ENCODE measurements at regions not wholly inside any gene's neighbourhood (a gene's known extent, or its start where the extent isn't known, plus 50 kb on each side); places are given as distances from the start of the nearest gene placed in this dataset.
A peak's percentile ranks its signal among the peaks of the same experiment; 100 is the strongest.

DNA sequence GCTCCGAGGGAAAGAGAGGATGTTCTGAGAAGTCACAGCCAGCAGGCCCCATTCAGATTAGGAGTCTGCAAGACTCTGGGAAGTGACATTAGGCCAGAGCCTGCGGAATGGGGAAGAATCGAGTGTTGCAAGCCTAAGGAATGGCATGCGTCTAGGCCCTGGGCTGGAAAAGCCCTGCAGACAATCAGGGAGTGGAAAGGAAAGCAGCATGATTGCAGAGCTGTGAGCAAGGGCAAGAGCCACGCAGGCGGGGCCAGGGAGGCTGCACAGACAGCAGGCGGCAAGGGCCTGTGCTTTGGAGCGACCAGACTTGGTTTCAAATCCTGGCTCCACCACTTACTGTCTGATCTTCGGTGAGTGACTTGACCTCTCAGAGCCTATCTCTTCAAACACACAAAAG, 118.2 kb downstream of the RRAGC start:
- H3K27ac Mint-ChIP-seq: no peak overlapping the region
- no peaks in the 10 kb centered on the region; the same call in 1 of the 2 replicates for H3K4me1 ChIP-seq (ENCODE audit: insufficient read depth)
- H3K36me3 ChIP-seq (ENCODE audit: insufficient read depth): no peaks in the 10 kb centered on the region
- no peak overlapping the region for H3K4me3 Mint-ChIP-seq
- peak overlapping the region; percentile 8; the same call in 1 of the 2 replicates for H2AFZ ChIP-seq
- H3K79me2 ChIP-seq (replicated peaks; ENCODE audit: insufficient read depth): no peaks in the 10 kb centered on the region
- H3K9me2 ChIP-seq (ENCODE audit: insufficient read depth): peaks cover 7% of the 10 kb centered on the region; the same call in 1 of the 2 replicates
- no peak overlapping the region for H3K27ac ChIP-seq (ENCODE audit: low read depth)
- H3F3A ChIP-seq (replicated peaks; ENCODE audit: low read depth): no peaks in the 10 kb centered on the region
- H3K27me3 ChIP-seq (ENCODE audit: insufficient read depth): no peaks in the 10 kb centered on the region
- H3K4me3 ChIP-seq: no peak overlapping the region
- DNase-seq (ENCODE audit: low spot score): peak; percentile 32
- TF ChIP-seq JUNB (IDR thresholded peaks at IDR 0.05; ENCODE audit: unreplicated experiment): no peak
- no peak for TF ChIP-seq EZH2 (IDR thresholded peaks at IDR 0.05; ENCODE audit: low read depth, unreplicated experiment)
- no peaks in the 10 kb centered on the region; the same call in 2 of the 3 replicates for H3K36me3 Mint-ChIP-seq (ENCODE audit: low read depth)
- H3K4me1 Mint-ChIP-seq: peaks cover 14% of the 10 kb centered on the region
- H3K27me3 Mint-ChIP-seq (ENCODE audit: insufficient read depth, low read depth, poor library complexity): peaks cover 7% of the 10 kb centered on the region
- no peaks in the 10 kb centered on the region for H4K20me1 ChIP-seq (replicated peaks; ENCODE audit: insufficient read depth)
- peak; percentile 81 for ATAC-seq
- no peak overlapping the region for H3K4me2 ChIP-seq
- no peaks in the 10 kb centered on the region for H3K9me3 Mint-ChIP-seq

DNA sequence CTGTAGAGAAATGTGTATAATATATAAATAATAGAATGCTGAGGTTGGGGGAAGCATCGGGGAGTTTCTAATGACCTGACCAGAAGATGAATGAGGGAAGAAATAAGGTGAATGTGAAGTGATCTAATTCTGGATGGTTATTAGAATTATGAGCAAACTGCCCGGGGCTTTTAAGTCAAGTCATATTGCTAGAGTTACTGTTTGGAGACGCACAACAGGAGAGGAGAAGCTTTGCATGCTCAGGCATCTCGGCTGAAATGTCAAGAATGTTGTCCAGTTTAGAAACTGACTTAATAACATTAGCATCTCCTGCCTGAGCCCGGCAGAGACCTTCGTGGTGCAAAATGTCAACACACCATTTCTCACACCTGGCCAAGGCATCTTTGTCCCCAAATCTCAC, 119.1 kb downstream of the RRAGC start:
- H3K4me3 Mint-ChIP-seq: no peak overlapping the region
- Histone ChIP-seq H4K20me1 (replicated peaks; ENCODE audit: insufficient read depth) (no peaks in the 10 kb centered on the region), H2AFZ (peak overlapping the region; percentile 56; the same call in 1 of the 2 replicates), H3K4me1 (ENCODE audit: insufficient read depth) (no peaks in the 10 kb centered on the region; the same call in 1 of the 2 replicates), H3K79me2 (replicated peaks; ENCODE audit: insufficient read depth) (no peaks in the 10 kb centered on the region), H3K4me3 (no peak overlapping the region), H3K9me2 (ENCODE audit: insufficient read depth) (peaks cover 5% of the 10 kb centered on the region; the same call in 1 of the 2 replicates), H3K36me3 (ENCODE audit: insufficient read depth) (no peaks in the 10 kb centered on the region), H3K4me2 (no peak overlapping the region), H3F3A (replicated peaks; ENCODE audit: low read depth) (no peaks in the 10 kb centered on the region), H3K27me3 (ENCODE audit: insufficient read depth) (no peaks in the 10 kb centered on the region), H3K27ac (ENCODE audit: low read depth) (no peak overlapping the region)
- no peaks in the 10 kb centered on the region; the same call in 2 of the 3 replicates for H3K36me3 Mint-ChIP-seq (ENCODE audit: low read depth)
- DNase-seq (ENCODE audit: low spot score): no peak
- no peak for ATAC-seq
- H3K9me3 Mint-ChIP-seq: no peaks in the 10 kb centered on the region
- peaks cover 14% of the 10 kb centered on the region for H3K4me1 Mint-ChIP-seq
- H3K27ac Mint-ChIP-seq: no peak overlapping the region
- peaks cover 7% of the 10 kb centered on the region for H3K27me3 Mint-ChIP-seq (ENCODE audit: insufficient read depth, low read depth, poor library complexity)
- TF ChIP-seq, protein P1, sequence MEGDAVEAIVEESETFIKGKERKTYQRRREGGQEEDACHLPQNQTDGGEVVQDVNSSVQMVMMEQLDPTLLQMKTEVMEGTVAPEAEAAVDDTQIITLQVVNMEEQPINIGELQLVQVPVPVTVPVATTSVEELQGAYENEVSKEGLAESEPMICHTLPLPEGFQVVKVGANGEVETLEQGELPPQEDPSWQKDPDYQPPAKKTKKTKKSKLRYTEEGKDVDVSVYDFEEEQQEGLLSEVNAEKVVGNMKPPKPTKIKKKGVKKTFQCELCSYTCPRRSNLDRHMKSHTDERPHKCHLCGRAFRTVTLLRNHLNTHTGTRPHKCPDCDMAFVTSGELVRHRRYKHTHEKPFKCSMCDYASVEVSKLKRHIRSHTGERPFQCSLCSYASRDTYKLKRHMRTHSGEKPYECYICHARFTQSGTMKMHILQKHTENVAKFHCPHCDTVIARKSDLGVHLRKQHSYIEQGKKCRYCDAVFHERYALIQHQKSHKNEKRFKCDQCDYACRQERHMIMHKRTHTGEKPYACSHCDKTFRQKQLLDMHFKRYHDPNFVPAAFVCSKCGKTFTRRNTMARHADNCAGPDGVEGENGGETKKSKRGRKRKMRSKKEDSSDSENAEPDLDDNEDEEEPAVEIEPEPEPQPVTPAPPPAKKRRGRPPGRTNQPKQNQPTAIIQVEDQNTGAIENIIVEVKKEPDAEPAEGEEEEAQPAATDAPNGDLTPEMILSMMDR (conservative IDR thresholded peaks at IDR 0.05; ENCODE audit: low read depth in 2 of 2): no peak
- TF ChIP-seq, protein P2, sequence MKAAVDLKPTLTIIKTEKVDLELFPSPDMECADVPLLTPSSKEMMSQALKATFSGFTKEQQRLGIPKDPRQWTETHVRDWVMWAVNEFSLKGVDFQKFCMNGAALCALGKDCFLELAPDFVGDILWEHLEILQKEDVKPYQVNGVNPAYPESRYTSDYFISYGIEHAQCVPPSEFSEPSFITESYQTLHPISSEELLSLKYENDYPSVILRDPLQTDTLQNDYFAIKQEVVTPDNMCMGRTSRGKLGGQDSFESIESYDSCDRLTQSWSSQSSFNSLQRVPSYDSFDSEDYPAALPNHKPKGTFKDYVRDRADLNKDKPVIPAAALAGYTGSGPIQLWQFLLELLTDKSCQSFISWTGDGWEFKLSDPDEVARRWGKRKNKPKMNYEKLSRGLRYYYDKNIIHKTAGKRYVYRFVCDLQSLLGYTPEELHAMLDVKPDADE (IDR thresholded peaks at IDR 0.05): no peak
- TF ChIP-seq CREB1 (CRISPR knock-in tag; IDR thresholded peaks at IDR 0.05; ENCODE audit: low read depth) (no peak), EZH2phosphoT487 (IDR thresholded peaks at IDR 0.05; ENCODE audit: unreplicated experiment) (no peak), ZNF114 (CRISPR knock-in tag; IDR thresholded peaks at IDR 0.05) (no peak), NANOG (IDR thresholded peaks at IDR 0.05; ENCODE audit: borderline replicate concordance) (no peak), EZH2 (IDR thresholded peaks at IDR 0.05; ENCODE audit: low read depth, unreplicated experiment) (no peak), JUNB (IDR thresholded peaks at IDR 0.05; ENCODE audit: unreplicated experiment) (no peak), ZNF331 (CRISPR knock-in tag; IDR thresholded peaks at IDR 0.05; ENCODE audit: low read depth) (no peak)
- TF ChIP-seq, protein P3, sequence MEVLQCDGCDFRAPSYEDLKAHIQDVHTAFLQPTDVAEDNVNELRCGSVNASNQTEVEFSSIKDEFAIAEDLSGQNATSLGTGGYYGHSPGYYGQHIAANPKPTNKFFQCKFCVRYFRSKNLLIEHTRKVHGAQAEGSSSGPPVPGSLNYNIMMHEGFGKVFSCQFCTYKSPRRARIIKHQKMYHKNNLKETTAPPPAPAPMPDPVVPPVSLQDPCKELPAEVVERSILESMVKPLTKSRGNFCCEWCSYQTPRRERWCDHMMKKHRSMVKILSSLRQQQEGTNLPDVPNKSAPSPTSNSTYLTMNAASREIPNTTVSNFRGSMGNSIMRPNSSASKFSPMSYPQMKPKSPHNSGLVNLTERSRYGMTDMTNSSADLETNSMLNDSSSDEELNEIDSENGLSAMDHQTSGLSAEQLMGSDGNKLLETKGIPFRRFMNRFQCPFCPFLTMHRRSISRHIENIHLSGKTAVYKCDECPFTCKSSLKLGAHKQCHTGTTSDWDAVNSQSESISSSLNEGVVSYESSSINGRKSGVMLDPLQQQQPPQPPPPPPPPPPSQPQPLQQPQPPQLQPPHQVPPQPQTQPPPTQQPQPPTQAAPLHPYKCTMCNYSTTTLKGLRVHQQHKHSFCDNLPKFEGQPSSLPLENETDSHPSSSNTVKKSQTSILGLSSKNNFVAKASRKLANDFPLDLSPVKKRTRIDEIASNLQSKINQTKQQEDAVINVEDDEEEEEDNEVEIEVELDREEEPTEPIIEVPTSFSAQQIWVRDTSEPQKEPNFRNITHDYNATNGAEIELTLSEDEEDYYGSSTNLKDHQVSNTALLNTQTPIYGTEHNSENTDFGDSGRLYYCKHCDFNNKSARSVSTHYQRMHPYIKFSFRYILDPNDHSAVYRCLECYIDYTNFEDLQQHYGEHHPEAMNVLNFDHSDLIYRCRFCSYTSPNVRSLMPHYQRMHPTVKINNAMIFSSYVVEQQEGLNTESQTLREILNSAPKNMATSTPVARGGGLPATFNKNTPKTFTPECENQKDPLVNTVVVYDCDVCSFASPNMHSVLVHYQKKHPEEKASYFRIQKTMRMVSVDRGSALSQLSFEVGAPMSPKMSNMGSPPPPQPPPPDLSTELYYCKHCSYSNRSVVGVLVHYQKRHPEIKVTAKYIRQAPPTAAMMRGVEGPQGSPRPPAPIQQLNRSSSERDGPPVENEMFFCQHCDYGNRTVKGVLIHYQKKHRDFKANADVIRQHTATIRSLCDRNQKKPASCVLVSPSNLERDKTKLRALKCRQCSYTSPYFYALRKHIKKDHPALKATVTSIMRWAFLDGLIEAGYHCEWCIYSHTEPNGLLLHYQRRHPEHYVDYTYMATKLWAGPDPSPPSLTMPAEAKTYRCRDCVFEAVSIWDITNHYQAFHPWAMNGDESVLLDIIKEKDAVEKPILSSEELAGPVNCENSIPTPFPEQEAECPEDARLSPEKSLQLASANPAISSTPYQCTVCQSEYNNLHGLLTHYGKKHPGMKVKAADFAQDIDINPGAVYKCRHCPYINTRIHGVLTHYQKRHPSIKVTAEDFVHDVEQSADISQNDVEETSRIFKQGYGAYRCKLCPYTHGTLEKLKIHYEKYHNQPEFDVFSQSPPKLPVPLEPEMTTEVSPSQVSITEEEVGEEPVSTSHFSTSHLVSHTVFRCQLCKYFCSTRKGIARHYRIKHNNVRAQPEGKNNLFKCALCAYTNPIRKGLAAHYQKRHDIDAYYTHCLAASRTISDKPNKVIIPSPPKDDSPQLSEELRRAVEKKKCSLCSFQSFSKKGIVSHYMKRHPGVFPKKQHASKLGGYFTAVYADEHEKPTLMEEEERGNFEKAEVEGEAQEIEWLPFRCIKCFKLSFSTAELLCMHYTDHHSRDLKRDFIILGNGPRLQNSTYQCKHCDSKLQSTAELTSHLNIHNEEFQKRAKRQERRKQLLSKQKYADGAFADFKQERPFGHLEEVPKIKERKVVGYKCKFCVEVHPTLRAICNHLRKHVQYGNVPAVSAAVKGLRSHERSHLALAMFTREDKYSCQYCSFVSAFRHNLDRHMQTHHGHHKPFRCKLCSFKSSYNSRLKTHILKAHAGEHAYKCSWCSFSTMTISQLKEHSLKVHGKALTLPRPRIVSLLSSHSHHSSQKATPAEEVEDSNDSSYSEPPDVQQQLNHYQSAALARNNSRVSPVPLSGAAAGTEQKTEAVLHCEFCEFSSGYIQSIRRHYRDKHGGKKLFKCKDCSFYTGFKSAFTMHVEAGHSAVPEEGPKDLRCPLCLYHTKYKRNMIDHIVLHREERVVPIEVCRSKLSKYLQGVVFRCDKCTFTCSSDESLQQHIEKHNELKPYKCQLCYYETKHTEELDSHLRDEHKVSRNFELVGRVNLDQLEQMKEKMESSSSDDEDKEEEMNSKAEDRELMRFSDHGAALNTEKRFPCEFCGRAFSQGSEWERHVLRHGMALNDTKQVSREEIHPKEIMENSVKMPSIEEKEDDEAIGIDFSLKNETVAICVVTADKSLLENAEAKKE (CRISPR knock-in tag; IDR thresholded peaks at IDR 0.05): no peak

Measured in GM23338 (cell line).